ENCODE measurements at regions not wholly inside any gene's neighbourhood (a gene's known extent, or its start where the extent isn't known, plus 50 kb on each side); places are given as distances from the start of the nearest gene placed in this dataset.

- TF ChIP-seq ETS1 (IDR thresholded peaks at IDR 0.05), result no peak
- no peak for TF ChIP-seq JUNB (IDR thresholded peaks at IDR 0.05; ENCODE audit: unreplicated experiment)
- TF ChIP-seq STAT1 (IDR thresholded peaks at IDR 0.05; ENCODE audit: unreplicated experiment), result no peak
- TF ChIP-seq ZNF114 (CRISPR knock-in tag; IDR thresholded peaks at IDR 0.05), result no peak
- no peak for TF ChIP-seq CREB1 (CRISPR knock-in tag; IDR thresholded peaks at IDR 0.05; ENCODE audit: low read depth)
- no peak for TF ChIP-seq POLR2AphosphoS5 (IDR thresholded peaks at IDR 0.05; ENCODE audit: low read depth)
- no peak for TF ChIP-seq EZH2 (IDR thresholded peaks at IDR 0.05; ENCODE audit: low read depth, unreplicated experiment)
- TF ChIP-seq ZNF331 (CRISPR knock-in tag; IDR thresholded peaks at IDR 0.05; ENCODE audit: low read depth), result no peak
- no peak for TF ChIP-seq REST (IDR thresholded peaks at IDR 0.05; ENCODE audit: unreplicated experiment)
- TF ChIP-seq EZH2phosphoT487 (IDR thresholded peaks at IDR 0.05; ENCODE audit: unreplicated experiment), result no peak
- no peak for TF ChIP-seq NANOG (IDR thresholded peaks at IDR 0.05; ENCODE audit: borderline replicate concordance)
- TF ChIP-seq, protein P1, sequence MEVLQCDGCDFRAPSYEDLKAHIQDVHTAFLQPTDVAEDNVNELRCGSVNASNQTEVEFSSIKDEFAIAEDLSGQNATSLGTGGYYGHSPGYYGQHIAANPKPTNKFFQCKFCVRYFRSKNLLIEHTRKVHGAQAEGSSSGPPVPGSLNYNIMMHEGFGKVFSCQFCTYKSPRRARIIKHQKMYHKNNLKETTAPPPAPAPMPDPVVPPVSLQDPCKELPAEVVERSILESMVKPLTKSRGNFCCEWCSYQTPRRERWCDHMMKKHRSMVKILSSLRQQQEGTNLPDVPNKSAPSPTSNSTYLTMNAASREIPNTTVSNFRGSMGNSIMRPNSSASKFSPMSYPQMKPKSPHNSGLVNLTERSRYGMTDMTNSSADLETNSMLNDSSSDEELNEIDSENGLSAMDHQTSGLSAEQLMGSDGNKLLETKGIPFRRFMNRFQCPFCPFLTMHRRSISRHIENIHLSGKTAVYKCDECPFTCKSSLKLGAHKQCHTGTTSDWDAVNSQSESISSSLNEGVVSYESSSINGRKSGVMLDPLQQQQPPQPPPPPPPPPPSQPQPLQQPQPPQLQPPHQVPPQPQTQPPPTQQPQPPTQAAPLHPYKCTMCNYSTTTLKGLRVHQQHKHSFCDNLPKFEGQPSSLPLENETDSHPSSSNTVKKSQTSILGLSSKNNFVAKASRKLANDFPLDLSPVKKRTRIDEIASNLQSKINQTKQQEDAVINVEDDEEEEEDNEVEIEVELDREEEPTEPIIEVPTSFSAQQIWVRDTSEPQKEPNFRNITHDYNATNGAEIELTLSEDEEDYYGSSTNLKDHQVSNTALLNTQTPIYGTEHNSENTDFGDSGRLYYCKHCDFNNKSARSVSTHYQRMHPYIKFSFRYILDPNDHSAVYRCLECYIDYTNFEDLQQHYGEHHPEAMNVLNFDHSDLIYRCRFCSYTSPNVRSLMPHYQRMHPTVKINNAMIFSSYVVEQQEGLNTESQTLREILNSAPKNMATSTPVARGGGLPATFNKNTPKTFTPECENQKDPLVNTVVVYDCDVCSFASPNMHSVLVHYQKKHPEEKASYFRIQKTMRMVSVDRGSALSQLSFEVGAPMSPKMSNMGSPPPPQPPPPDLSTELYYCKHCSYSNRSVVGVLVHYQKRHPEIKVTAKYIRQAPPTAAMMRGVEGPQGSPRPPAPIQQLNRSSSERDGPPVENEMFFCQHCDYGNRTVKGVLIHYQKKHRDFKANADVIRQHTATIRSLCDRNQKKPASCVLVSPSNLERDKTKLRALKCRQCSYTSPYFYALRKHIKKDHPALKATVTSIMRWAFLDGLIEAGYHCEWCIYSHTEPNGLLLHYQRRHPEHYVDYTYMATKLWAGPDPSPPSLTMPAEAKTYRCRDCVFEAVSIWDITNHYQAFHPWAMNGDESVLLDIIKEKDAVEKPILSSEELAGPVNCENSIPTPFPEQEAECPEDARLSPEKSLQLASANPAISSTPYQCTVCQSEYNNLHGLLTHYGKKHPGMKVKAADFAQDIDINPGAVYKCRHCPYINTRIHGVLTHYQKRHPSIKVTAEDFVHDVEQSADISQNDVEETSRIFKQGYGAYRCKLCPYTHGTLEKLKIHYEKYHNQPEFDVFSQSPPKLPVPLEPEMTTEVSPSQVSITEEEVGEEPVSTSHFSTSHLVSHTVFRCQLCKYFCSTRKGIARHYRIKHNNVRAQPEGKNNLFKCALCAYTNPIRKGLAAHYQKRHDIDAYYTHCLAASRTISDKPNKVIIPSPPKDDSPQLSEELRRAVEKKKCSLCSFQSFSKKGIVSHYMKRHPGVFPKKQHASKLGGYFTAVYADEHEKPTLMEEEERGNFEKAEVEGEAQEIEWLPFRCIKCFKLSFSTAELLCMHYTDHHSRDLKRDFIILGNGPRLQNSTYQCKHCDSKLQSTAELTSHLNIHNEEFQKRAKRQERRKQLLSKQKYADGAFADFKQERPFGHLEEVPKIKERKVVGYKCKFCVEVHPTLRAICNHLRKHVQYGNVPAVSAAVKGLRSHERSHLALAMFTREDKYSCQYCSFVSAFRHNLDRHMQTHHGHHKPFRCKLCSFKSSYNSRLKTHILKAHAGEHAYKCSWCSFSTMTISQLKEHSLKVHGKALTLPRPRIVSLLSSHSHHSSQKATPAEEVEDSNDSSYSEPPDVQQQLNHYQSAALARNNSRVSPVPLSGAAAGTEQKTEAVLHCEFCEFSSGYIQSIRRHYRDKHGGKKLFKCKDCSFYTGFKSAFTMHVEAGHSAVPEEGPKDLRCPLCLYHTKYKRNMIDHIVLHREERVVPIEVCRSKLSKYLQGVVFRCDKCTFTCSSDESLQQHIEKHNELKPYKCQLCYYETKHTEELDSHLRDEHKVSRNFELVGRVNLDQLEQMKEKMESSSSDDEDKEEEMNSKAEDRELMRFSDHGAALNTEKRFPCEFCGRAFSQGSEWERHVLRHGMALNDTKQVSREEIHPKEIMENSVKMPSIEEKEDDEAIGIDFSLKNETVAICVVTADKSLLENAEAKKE (CRISPR knock-in tag; IDR thresholded peaks at IDR 0.05), result no peak
- no peak for TF ChIP-seq CTCF (conservative IDR thresholded peaks at IDR 0.05; ENCODE audit: low read depth in 2 of 2)
- Mint-ChIP-seq H3K4me3 (no peak overlapping the region), H3K27ac (no peak overlapping the region), H3K4me1 (peaks cover 7% of the 10 kb centered on the region; the same call in 2 of the 3 replicates), H3K27me3 (ENCODE audit: insufficient read depth, low read depth, poor library complexity) (no peaks in the 10 kb centered on the region), H3K9me3 (peaks cover 3% of the 10 kb centered on the region; the same call in 2 of the 3 replicates), H3K36me3 (ENCODE audit: low read depth) (no peaks in the 10 kb centered on the region)
- Histone ChIP-seq H4K20me1 (replicated peaks; ENCODE audit: insufficient read depth) (no peaks in the 10 kb centered on the region), H3K27me3 (ENCODE audit: insufficient read depth) (no peaks in the 10 kb centered on the region), H2AFZ (no peak overlapping the region), H3K4me2 (no peak overlapping the region), H3K4me3 (no peak overlapping the region), H3K36me3 (ENCODE audit: insufficient read depth) (no peaks in the 10 kb centered on the region), H3K9me2 (ENCODE audit: insufficient read depth) (no peaks in the 10 kb centered on the region), H3K79me2 (replicated peaks; ENCODE audit: insufficient read depth) (no peaks in the 10 kb centered on the region), H3K4me1 (ENCODE audit: insufficient read depth) (no peaks in the 10 kb centered on the region), H3F3A (replicated peaks; ENCODE audit: low read depth) (no peaks in the 10 kb centered on the region), H3K27ac (ENCODE audit: low read depth) (no peak overlapping the region)
- DNase-seq (ENCODE audit: low spot score) (no peak), ATAC-seq (no peak)
These were observed 127.5 kb upstream of the RADX start for GRCh38 chrX:106484233-106484632.

All from GM23338 (cell line).